ENCODE measurements at regions not wholly inside any gene's neighbourhood (a gene's known extent, or its start where the extent isn't known, plus 50 kb on each side); places are given as distances from the start of the nearest gene placed in this dataset.

DNA sequence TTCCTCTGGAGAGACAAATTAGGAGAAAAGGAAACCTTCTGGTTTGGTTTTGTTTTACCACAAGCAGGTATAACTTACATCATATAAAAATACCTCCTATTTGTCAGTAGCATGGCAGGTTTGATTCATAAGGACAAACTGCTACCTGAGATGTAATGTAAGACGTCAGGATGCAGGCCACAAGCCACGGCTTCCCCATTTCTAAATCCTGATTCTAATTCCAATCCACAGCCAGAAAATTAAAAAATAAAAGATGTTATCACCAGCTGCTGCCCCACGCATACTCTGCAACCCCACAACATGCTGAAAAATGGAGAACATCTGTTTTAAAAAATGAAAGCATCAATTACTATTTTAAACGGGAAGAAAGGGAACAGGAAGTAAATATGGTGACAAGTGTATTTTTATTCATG, 197.6 kb downstream of the BCL11A start (continued):
- TF ChIP-seq SPI1 (IDR thresholded peaks at IDR 0.05; ENCODE audit: borderline replicate concordance, insufficient read depth, low read depth, low read length) (peak; percentile 78; the same call in 1 of the 2 replicates), IKZF2 (IDR thresholded peaks at IDR 0.05) (peak; percentile 51 to 61; a peak in 3 of 4 replicates), STAT1 (conservative IDR thresholded peaks at IDR 0.05) (no peak), IKZF1 (conservative IDR thresholded peaks at IDR 0.05) (peak; percentile 43; the same call in 1 of the 2 replicates), ZBED1 (IDR thresholded peaks at IDR 0.05; ENCODE audit: borderline replicate concordance) (0 out of 2 replicates have a peak, but pooled peaks have one; percentile 44)

DNA sequence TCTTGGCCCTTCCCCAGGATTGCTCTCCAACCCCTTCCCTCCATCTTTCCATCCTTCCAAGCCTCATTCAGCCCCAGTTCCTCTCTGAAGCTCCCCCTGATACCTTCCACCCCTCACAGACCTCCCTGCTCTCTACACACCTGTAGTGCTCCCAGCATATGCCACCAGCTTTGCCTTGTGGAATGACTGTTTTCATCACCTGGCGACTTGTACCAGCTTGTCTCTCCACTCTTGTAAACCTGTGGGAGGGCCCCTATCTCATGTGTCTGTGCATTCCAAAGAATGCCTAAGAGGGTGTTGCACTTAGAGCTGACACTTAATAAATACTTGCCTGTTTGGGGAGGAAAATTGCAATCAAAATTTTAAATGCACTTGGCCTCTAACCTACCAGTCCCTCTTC, 198.7 kb downstream of the BCL11A start:
- Histone ChIP-seq H3K36me3 (ENCODE audit: control insufficient read depth in 2 of 2, insufficient read depth in 2 of 2, low read length in 1 of 2) (no peaks in the 10 kb centered on the region), H3K9me3 (replicated peaks; ENCODE audit: control insufficient read depth, insufficient read depth, low read length) (no peaks in the 10 kb centered on the region; the same call in none of the 3 replicates), H3K4me1 (ENCODE audit: control insufficient read depth, insufficient read depth, low read length) (peaks cover 87% of the 10 kb centered on the region), H4K20me1 (ENCODE audit: control insufficient read depth, insufficient read depth) (no peaks in the 10 kb centered on the region), H3K9ac (ENCODE audit: control insufficient read depth, insufficient read depth, low read length) (peak overlapping the region; percentile 90), H3K27ac (ENCODE audit: control insufficient read depth, insufficient read depth) (peak overlapping the region; percentile 99), H3K4me2 (ENCODE audit: control insufficient read depth, insufficient read depth) (peak overlapping the region; percentile 84), H3K4me3 (no peak overlapping the region), H3K79me2 (ENCODE audit: control insufficient read depth, insufficient read depth, low read length) (peaks cover 1% of the 10 kb centered on the region; the same call in 1 of the 2 replicates), H3K27me3 (replicated peaks in 1 of 2; ENCODE audit: control insufficient read depth in 2 of 2, insufficient read depth in 2 of 2, low read length in 1 of 2) (no peaks in the 10 kb centered on the region), H2AFZ (ENCODE audit: control insufficient read depth, low read depth, low read length) (peak overlapping the region; percentile 37)
- in situ Hi-C loops (cut with MboI) (no loop called here), intact Hi-C loops (cut with micrococcal nuclease; ENCODE audit: unreplicated experiment) (loop anchor here (5.0 kb wide), 3 partner anchors 58 to 193 kb away; no protein-coding TSS in a partner anchor)
- ChIA-PET CTCF (interaction anchor here (1.3 to 1.8 kb wide), 5 partner anchors 11 to 92 kb away, joined by 3 to 6 read pairs (median 5); no protein-coding TSS in a partner anchor), POLR2A (interaction anchor here (0.6 to 0.7 kb wide), 2 partner anchors 9 to 40 kb away, joined by 3 to 4 read pairs; no protein-coding TSS in a partner anchor), SMC1A (ENCODE audit: uncharacterized antibody, unreplicated experiment) (interaction anchor here (0.6 to 3.0 kb wide), 8 partner anchors 9 to 710 kb away, joined by 3 to 11 read pairs (median 6); no protein-coding TSS in a partner anchor), RAD21 (ENCODE audit: unreplicated experiment) (interaction anchor here (0.6 to 3.3 kb wide), 3 partner anchors 11 to 92 kb away, joined by 3 to 11 read pairs (median 8); no protein-coding TSS in a partner anchor)
- ATAC-seq, result no peak
- TF ChIP-seq NR2F1 (conservative IDR thresholded peaks at IDR 0.05) (no peak), POLR2A (IDR thresholded peaks at IDR 0.05; ENCODE audit: low read depth, low read length) (no peak), BHLHE40 (IDR thresholded peaks at IDR 0.05; ENCODE audit: borderline replicate concordance in 1 of 2, low read depth in 2 of 2, low read length in 1 of 2) (no peak), TCF12 (IDR thresholded peaks at IDR 0.05; ENCODE audit: low read depth, low read length) (0 out of 2 replicates have a peak, but pooled peaks have one; percentile 20), SPI1 (IDR thresholded peaks at IDR 0.05; ENCODE audit: borderline replicate concordance, insufficient read depth, low read depth, low read length) (0 out of 2 replicates have a peak, but pooled peaks have one; percentile 6)
- TF ChIP-seq, protein P1, sequence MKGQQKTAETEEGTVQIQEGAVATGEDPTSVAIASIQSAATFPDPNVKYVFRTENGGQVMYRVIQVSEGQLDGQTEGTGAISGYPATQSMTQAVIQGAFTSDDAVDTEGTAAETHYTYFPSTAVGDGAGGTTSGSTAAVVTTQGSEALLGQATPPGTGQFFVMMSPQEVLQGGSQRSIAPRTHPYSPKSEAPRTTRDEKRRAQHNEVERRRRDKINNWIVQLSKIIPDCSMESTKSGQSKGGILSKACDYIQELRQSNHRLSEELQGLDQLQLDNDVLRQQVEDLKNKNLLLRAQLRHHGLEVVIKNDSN (IDR thresholded peaks at IDR 0.05; ENCODE audit: borderline replicate concordance, extremely low read length, insufficient read depth, low read depth, low read length), result no peak
- 0% methylated on average over 1 of the region's 1 CpG for WGBS (ENCODE audit: insufficient coverage, insufficient replicate concordance, low lambda C conversion rate, missing lambda C conversion rate)
- no TSS peak for BruUV-seq (replicated peaks)
- no peak for FAIRE-seq
- no peak for DNase-seq (ENCODE audit: low read depth, low spot score)

All from GM12878 (cell line).